MG63 (cell line): ENCODE measurements at regions not wholly inside any gene's neighbourhood (a gene's known extent, or its start where the extent isn't known, plus 50 kb on each side); places are given as distances from the start of the nearest gene placed in this dataset.

Source experiments
- DNase-seq: peaks from one replicate; pipeline ENCODE4 v3.0.0-alpha.2; 2020
- H3K27me3 ChIP-seq: fragments of 250-450 bp; sonication (Bioruptor Pico); 2 replicates; pipeline ENCODE4 v1.5.1; 2020; ENCODE audit warnings: mild to moderate bottlenecking, moderate library complexity
- H3K36me3 ChIP-seq: fragments of 250-450 bp; sonication (Bioruptor Pico); 2 replicates; pipeline ENCODE4 v1.5.1; 2020; ENCODE audit warnings: mild to moderate bottlenecking, moderate library complexity
- H3K4me3 ChIP-seq: fragments of 250-450 bp; sonication (Bioruptor Pico); 2 replicates; pipeline ENCODE4 v1.5.1; 2020; ENCODE audit warnings: mild to moderate bottlenecking, moderate library complexity
- H3K9me3 ChIP-seq: fragments of 250-450 bp; sonication (Bioruptor Pico); 2 replicates; pipeline ENCODE4 v1.5.1; 2020; ENCODE audit warnings: mild to moderate bottlenecking, moderate library complexity

DNA sequence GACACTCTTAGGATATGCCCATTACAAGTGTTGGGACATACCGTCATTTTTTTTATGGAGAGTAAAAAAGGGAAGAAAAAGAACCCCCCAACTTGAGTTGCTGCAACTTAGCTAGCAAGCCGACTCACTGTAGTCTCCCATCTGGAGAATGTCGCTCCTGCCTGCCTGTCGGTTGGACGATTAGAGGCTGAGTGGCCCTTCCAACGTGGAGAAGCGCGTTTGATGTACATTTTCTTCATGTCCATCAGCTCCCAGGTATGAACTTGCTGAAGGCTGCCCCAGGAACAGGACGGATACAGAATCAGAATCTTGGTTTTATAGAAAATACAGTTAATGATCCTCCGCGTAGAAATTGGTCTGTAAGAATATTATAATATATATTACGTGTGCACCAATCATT, 189.0 kb upstream of the SOX1 start:
- no peak for DNase-seq
- no peaks in the 10 kb centered on the region for H3K9me3 ChIP-seq
- no peaks in the 10 kb centered on the region for H3K36me3 ChIP-seq
- H3K27me3 ChIP-seq, result no peaks in the 10 kb centered on the region; the same call in 1 of the 2 replicates
- H3K4me3 ChIP-seq, result no peak overlapping the region

- Histone ChIP-seq H3K9me3 (no peaks in the 10 kb centered on the region), H3K4me3 (no peak overlapping the region)
Measured at GRCh38 chr13:111879719-111880118, 187.2 kb upstream of the SOX1 start.

DNA sequence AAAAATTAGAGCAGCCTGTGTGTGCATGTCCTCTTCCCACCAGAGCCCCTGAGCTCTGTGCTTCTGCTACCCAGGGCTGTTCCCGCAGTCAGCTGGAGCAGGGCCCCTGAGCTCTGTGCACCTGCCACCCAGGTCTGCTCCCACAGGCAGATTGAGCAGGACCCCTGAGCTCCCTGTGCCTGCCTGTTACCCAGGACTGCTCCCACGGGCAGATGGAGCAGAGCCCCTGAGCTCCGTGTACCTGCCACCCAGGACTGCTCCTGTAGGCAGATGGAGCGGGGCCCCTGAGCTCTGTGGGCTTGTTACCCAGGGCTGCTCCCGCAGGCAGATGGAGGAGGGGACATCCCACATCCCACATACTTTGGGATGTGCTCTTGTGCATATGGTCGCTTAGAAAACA, 186.8 kb upstream of the SOX1 start:
- H3K9me3 ChIP-seq, result no peaks in the 10 kb centered on the region
- no peaks in the 10 kb centered on the region for H3K36me3 ChIP-seq
- no peak for DNase-seq
- no peak overlapping the region for H3K4me3 ChIP-seq
- H3K27me3 ChIP-seq, result no peaks in the 10 kb centered on the region; the same call in 1 of the 2 replicates

More at GRCh38 chr13:111879719-111880118, 187.2 kb upstream of the SOX1 start:
- Histone ChIP-seq H3K36me3 (no peaks in the 10 kb centered on the region), H3K27me3 (no peaks in the 10 kb centered on the region; the same call in 1 of the 2 replicates)
- no peak for DNase-seq

DNA sequence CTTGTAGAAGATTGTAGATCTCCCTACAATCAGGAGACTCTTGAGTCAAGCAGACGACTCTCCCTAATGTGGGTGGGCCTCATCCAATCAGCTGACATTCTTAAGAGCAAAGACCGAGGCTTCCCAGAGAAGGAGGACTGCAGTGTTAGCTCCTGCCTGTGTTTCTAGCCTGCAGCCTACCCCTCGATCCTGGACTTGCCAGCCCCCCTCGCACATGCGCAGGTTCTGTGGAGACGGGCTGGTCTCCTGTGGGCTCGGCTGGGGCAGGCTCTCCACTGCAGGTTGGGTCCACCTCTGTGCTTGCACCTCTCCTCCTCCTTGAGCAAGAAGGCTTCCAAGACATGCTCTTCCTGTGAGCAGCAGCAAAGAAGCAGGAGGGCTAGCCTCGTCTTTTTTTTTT, 185.2 kb upstream of the SOX1 start:
- H3K9me3 ChIP-seq, result no peaks in the 10 kb centered on the region
- H3K27me3 ChIP-seq, result no peaks in the 10 kb centered on the region; the same call in 1 of the 2 replicates
- H3K4me3 ChIP-seq, result no peak overlapping the region
- H3K36me3 ChIP-seq, result no peaks in the 10 kb centered on the region
- DNase-seq, result no peak

GRCh38 chr13:111882351-111882750, 184.6 kb upstream of the SOX1 start:
- no peaks in the 10 kb centered on the region for H3K36me3 ChIP-seq
- H3K9me3 ChIP-seq, result no peaks in the 10 kb centered on the region
- no peaks in the 10 kb centered on the region; the same call in 1 of the 2 replicates for H3K27me3 ChIP-seq
- no peak for DNase-seq
- no peak overlapping the region for H3K4me3 ChIP-seq

GRCh38 chr13:111883571-111884343, 183.2 kb upstream of the SOX1 start:
- no peak overlapping the region for H3K4me3 ChIP-seq
- H3K36me3 ChIP-seq, result no peaks in the 10 kb centered on the region
- no peaks in the 10 kb centered on the region for H3K9me3 ChIP-seq
- DNase-seq, result no peak
- peaks cover 2% of the 10 kb centered on the region; the same call in 1 of the 2 replicates for H3K27me3 ChIP-seq

DNA sequence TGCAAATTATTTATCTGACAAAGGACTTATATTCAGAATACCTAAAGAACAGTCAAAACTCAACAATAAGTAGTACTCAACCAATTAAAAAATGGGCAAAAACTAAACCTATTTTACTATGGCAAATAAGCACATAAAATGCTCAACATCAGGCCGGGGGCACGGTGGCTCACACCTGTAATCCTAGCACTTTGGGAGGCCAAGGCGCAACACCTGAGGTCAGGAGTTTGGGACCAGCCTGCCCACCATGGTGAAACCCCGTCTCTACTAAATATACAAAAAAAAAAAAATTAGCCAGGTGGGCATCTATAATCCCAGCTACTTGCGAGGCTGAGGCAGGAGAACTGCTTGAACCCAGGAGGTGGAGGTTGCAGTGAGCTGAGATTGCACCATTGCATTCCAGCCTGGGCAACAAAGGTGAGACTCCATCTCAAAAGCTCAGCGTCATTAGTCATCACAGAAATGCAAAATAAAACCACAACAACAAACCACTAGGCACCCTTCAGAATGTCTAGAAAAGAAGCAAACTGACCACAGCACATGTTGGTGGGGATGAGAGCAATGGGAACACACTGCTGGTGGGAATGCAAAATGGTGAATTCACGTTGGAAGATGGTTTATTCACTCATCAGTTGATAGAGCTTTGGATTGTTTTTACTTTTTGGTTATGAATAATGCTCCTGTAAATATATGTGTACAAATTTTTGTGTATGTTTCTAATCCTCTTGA, 180.6 kb upstream of the SOX1 start:
- H3K4me3 ChIP-seq, result no peak overlapping the region
- no peaks in the 10 kb centered on the region for H3K36me3 ChIP-seq
- DNase-seq, result no peak

DNA sequence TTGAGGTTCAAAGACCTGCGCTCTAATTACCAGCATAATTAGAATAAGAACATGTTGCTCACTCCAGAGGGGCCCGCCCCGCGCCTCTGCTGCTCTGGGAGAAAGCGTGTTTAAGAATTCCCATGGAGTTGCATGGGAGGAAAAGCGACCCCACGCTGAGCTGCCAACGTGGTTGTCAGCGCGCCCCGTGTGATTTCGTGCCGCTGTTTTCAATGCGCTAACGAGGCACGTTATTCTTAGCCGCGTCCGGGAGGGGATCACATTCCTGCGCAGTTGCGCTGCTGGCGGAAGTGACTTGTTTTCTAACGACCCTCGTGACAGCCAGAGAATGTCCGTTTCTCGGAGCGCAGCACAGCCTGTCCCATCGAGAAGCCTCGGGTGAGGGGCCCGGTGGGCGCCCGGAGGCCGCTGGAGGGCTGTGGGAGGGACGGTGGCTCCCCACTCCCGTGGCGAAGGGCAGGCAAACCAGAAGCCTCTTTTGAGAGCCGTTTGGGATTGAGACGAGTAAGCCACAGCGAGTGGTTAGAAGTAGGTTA, 173.8 kb upstream of the SOX1 start:
- no peaks in the 10 kb centered on the region for H3K9me3 ChIP-seq
- no peaks in the 10 kb centered on the region for H3K36me3 ChIP-seq
- peak; percentile 24 for DNase-seq
- H3K27me3 ChIP-seq, result peaks cover 14% of the 10 kb centered on the region
- H3K4me3 ChIP-seq, result peak overlapping the region; percentile 11; the same call in 1 of the 2 replicates

More for the DNA sequence above, 180.6 kb upstream of the SOX1 start:
- no peaks in the 10 kb centered on the region for H3K9me3 ChIP-seq
- H3K27me3 ChIP-seq, result peaks cover 14% of the 10 kb centered on the region

- Histone ChIP-seq H3K4me3 (no peak overlapping the region), H3K27me3 (peaks cover 12% of the 10 kb centered on the region), H3K9me3 (no peaks in the 10 kb centered on the region), H3K36me3 (no peaks in the 10 kb centered on the region)
- DNase-seq, result no peak
Measured at GRCh38 chr13:111893607-111894443, 173.1 kb upstream of the SOX1 start.

- no peaks in the 10 kb centered on the region for H3K9me3 ChIP-seq
- H3K27me3 ChIP-seq, result peaks cover 2% of the 10 kb centered on the region; the same call in 1 of the 2 replicates
- no peak for DNase-seq
- H3K4me3 ChIP-seq, result no peak overlapping the region
- H3K36me3 ChIP-seq, result no peaks in the 10 kb centered on the region
Measured at GRCh38 chr13:111895896-111896821, 170.8 kb upstream of the SOX1 start.

DNA sequence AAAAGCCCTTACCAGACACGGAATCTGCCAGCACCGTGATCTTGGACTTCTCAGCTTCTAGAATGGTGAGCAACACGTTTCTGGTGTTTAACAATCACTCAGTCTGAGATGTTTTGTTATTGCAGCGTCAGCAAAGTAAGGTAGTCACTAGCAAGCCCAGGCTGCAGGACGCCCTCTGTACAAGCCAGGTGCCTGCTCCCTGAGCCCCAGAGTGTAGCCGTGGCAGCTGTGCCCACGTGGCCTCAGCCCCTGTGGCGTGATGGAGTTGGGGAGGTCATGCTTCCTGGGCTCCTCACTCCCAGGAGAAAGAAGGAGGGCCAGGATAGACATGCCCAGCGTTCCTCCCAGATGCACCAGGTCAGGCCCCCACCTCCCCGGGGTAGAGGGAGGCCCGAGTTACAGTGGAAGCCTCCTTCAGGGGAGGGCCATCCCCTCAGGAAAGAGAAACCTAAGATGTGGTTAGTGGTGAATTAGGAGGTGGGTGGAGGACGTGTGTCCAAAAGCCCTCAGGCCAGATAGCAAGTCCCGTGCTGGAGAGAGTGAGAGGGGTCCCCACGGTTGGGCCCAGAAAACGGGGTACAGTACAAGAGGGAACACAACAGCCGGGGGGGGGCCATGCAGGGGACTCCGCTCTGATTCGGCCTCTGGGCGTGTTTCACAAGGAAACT, 169.6 kb upstream of the SOX1 start:
- Histone ChIP-seq H3K27me3 (no peaks in the 10 kb centered on the region; the same call in 1 of the 2 replicates), H3K9me3 (no peaks in the 10 kb centered on the region), H3K36me3 (no peaks in the 10 kb centered on the region), H3K4me3 (no peak overlapping the region)
- no peak for DNase-seq

- Histone ChIP-seq H3K27me3 (no peaks in the 10 kb centered on the region; the same call in 1 of the 2 replicates), H3K9me3 (no peaks in the 10 kb centered on the region), H3K4me3 (no peak overlapping the region), H3K36me3 (no peaks in the 10 kb centered on the region)
- no peak for DNase-seq
Measured at GRCh38 chr13:111897846-111898215, 169.1 kb upstream of the SOX1 start.

DNA sequence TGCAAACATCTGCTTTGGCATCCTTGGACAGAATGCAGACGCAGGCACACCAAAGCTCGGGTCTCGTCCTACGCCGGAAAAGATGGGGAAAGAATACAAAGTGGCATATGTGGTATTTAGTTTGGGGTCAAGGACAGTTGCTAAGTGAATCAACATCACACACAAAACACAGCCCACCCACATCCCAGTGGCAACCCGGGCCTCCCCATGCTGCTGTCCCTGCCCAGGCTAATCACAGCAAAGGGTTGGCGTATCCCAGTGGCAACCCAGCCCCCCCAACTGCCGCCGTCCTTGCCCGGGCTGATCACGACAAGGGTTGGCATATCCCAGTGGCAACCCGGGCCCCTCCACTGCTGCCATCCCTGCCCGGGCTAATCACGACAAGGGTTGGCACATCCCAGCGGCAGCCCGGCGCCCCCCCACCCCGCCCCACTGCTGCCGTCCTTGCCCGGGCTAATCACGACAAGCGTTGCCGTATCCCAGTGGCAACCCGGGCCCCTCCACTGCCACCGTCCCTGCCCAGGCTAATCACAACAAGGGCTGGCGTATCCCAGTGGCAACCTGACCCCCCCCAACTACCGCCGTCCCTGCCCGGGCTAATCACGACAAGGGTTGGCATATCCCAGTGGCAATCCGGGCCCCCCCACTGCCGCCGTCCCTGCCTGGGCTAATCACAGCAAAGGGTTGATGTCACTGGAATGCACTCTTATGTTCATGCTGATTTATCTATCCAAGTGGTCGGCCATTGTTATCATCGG, 167.8 kb upstream of the SOX1 start:
- Histone ChIP-seq H3K27me3 (no peaks in the 10 kb centered on the region), H3K9me3 (no peaks in the 10 kb centered on the region), H3K4me3 (no peak overlapping the region), H3K36me3 (no peaks in the 10 kb centered on the region)
- DNase-seq, result no peak

DNA sequence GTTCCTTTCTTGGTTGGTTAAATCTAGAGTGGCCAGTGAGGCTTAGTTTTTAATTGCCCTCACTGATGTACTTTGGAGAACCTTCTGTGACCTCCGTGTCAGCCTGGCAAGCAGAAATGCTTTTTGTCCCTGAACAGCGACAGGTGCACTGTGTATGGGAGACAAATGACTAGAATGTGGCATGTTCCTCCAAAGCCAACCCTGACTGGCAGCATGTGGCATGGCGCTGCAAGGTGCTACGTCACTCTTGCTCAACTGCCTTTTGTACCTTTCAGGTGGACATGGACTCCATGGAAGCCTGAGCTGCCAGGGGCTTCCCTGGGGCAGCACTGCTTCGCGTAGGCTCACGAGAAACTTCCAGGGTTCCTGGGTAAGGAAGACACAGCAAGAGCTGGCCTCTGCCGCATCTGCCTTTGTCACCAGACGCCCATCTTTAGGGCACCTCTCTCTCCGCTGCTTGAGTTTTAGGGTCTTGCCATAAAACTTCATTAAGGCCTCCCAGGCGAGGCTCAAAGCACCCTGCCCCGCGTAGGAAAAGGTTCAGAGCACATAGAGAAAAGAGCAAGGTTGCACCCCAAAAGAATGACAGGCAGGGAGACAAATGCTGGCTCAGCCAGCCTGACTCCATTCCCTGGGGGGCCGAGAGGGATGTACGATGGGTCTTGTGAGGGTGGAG, 167.1 kb upstream of the SOX1 start:
- Histone ChIP-seq H3K27me3 (no peaks in the 10 kb centered on the region), H3K36me3 (no peaks in the 10 kb centered on the region), H3K4me3 (no peak overlapping the region), H3K9me3 (no peaks in the 10 kb centered on the region)
- no peak for DNase-seq
